ENCODE measurements at regions not wholly inside any gene's neighbourhood (a gene's known extent, or its start where the extent isn't known, plus 50 kb on each side); places are given as distances from the start of the nearest gene placed in this dataset.

DNA sequence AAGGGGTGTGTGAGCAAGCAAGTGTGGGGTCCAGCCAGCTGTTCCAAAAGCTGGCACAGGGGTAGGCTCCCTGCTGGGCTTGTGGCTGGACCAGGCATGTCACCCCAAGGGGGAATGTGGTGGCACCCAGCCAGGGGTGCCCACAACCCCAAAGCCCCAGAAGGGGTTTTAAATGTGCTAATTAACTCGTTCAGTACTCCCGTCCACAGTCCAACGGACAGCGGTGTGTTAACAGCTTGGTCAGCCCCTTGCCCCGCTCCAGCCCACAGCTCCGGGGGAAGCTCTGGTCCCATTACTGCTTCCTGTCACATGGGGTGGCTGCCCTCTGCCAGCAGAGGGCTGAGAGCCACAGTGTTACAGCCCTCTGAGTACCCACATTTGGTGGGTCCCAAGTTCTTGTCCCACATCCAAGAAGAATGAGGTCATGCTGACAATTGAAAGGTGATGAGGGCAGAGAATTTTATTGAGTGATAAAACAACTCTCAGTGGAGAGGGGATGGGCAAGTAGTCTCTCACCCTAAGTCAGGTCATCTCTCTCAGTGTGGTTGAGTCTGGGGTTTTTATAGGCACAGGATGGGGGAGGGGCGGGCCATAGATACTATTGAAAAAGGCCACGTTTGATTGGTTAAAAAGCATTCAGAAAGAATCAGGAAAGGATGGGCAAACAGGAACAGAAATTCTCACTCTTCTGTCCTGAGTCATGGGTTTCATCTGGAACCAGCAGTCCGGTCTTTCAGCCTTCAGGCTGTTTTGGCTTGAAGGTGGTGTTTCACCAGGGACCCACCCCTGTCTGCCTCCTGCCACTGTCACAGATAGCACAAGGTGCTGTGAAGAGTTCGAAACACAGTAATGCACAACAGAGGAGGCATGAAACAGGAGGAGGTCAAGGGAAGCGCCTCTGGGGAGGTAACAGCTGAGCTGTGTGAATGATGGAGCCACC lies 238.5 kb downstream of the NFATC2 start:
- no peak overlapping the region for H3K27ac ChIP-seq
- TF ChIP-seq, protein P1, sequence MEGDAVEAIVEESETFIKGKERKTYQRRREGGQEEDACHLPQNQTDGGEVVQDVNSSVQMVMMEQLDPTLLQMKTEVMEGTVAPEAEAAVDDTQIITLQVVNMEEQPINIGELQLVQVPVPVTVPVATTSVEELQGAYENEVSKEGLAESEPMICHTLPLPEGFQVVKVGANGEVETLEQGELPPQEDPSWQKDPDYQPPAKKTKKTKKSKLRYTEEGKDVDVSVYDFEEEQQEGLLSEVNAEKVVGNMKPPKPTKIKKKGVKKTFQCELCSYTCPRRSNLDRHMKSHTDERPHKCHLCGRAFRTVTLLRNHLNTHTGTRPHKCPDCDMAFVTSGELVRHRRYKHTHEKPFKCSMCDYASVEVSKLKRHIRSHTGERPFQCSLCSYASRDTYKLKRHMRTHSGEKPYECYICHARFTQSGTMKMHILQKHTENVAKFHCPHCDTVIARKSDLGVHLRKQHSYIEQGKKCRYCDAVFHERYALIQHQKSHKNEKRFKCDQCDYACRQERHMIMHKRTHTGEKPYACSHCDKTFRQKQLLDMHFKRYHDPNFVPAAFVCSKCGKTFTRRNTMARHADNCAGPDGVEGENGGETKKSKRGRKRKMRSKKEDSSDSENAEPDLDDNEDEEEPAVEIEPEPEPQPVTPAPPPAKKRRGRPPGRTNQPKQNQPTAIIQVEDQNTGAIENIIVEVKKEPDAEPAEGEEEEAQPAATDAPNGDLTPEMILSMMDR (IDR thresholded peaks at IDR 0.05), result no peak
- peaks cover 23% of the 10 kb centered on the region for H3K27me3 ChIP-seq
- no peaks in the 10 kb centered on the region for H3K4me1 ChIP-seq (ENCODE audit: control insufficient read depth in 1 of 2, insufficient read depth in 1 of 2, low read depth in 1 of 2, low read length in 1 of 2)
- H3K4me3 ChIP-seq (ENCODE audit: low read depth in 1 of 2, low read length in 1 of 2), result no peak overlapping the region
- no peaks in the 10 kb centered on the region for H3K36me3 ChIP-seq
- H3K9me3 ChIP-seq, result no peaks in the 10 kb centered on the region

DNA sequence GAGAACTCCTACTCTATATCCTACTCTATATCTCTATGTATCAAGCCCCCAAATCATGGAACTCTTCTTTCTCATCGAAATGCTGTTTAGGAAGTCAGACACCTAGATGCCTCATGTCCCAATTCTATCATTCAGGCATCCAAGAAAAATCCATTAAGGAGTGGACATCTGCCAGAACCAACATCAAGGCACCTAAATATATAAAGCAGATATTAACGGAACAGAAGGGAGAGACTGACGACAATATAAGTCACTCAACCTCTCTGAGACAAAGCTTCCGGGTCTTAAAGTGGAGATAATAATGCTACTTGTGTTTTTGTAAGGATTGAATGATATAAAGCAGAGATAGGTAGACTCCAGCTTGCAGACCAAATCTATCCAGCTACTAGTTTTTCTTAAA lies 241.5 kb downstream of the NFATC2 start:
- Histone ChIP-seq H3K27me3 (no peaks in the 10 kb centered on the region), H3K4me1 (ENCODE audit: control insufficient read depth in 1 of 2, insufficient read depth in 1 of 2, low read depth in 1 of 2, low read length in 1 of 2) (no peaks in the 10 kb centered on the region)

DNA sequence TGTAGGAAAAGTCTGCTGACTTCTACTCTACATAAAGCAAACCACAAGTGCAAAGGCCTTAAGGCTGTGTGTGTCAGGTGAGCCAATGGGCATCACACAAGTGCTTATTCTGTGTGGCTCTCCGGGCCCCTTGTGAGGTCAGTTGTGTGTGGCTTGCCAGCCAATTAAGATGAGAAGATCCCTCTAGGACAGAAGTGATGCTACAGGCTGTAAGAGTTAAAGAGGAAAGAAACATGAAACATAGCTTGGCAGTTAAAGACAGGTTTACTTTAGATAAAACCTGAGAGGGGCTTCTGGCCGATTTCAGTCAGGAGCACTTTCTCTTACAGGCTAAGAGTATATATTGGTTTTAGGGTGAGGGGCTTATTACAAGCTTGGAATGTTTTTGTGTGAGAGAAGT lies 242.4 kb downstream of the NFATC2 start:
- no peaks in the 10 kb centered on the region for H3K36me3 ChIP-seq
- no peaks in the 10 kb centered on the region for H3K4me1 ChIP-seq (ENCODE audit: control insufficient read depth in 1 of 2, insufficient read depth in 1 of 2, low read depth in 1 of 2, low read length in 1 of 2)
- TF ChIP-seq, protein P1 (IDR thresholded peaks at IDR 0.05), result no peak
- no peak overlapping the region for H3K27ac ChIP-seq
- H3K9me3 ChIP-seq, result no peaks in the 10 kb centered on the region
- H3K4me3 ChIP-seq (ENCODE audit: low read depth in 1 of 2, low read length in 1 of 2), result no peak overlapping the region
- H3K27me3 ChIP-seq, result no peaks in the 10 kb centered on the region

More for the DNA sequence above, 241.5 kb downstream of the NFATC2 start:
- no peaks in the 10 kb centered on the region for H3K9me3 ChIP-seq
- TF ChIP-seq, protein P1 (IDR thresholded peaks at IDR 0.05), result no peak
- no peaks in the 10 kb centered on the region for H3K36me3 ChIP-seq
- no peak overlapping the region for H3K4me3 ChIP-seq (ENCODE audit: low read depth in 1 of 2, low read length in 1 of 2)
- no peak overlapping the region for H3K27ac ChIP-seq

DNA sequence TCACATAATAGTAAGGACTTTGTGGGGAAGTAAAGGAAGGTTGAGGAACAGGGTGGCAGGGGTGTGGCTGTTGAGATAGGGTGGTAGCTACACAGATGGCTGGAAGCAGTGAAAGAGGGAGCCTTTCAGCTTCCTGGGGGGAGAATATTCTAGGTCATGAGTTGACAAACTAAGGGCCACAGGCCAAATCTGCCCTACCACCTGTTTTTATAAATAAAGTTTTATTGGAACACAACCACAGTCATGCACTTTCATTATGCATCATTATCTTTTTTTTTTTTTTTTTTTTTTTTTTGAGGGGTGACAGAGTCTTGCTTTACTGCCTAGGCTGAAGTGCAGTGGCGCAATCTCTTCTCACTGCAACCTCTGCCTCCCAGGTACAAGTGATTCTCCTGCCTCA lies 243.1 kb downstream of the NFATC2 start:
- H3K9me3 ChIP-seq, result no peaks in the 10 kb centered on the region
- no peaks in the 10 kb centered on the region for H3K27me3 ChIP-seq
- no peaks in the 10 kb centered on the region for H3K36me3 ChIP-seq
- no peaks in the 10 kb centered on the region for H3K4me1 ChIP-seq (ENCODE audit: control insufficient read depth in 1 of 2, insufficient read depth in 1 of 2, low read depth in 1 of 2, low read length in 1 of 2)
- no peak overlapping the region for H3K4me3 ChIP-seq (ENCODE audit: low read depth in 1 of 2, low read length in 1 of 2)
- TF ChIP-seq, protein P1 (IDR thresholded peaks at IDR 0.05), result no peak
- H3K27ac ChIP-seq, result no peak overlapping the region

DNA sequence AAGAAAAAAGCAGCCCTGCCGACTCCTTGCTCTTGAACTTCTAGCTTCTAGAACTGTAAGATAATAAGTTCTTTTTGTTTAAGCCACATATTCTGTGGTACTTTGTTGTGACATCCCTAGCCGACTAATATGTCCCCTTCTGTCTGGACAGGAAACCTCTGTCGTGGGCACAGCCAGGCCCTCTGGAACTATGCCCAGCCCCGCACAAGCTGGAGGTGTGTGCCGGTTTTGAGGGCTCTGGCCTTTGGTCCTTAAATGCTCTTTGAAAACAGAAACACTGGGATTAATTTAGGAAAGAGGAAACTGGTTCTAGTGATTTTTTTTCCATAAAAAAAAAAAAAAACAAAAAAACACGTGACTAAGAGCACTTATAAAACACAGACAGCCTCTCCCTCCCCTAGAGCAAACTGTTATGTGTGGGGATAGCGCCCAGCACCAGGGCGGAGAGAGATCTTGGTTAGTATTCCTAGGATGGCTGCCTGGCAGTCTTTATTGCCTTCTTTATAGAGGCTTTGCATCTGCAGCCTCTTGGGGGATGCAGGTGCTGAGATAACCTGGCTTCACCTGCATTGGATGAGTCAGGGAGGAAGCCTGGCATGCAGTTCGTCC lies 244.3 kb downstream of the NFATC2 start:
- Histone ChIP-seq H3K9me3 (no peaks in the 10 kb centered on the region), H3K4me3 (ENCODE audit: low read depth in 1 of 2, low read length in 1 of 2) (no peak overlapping the region), H3K27ac (no peak overlapping the region), H3K36me3 (no peaks in the 10 kb centered on the region), H3K27me3 (no peaks in the 10 kb centered on the region), H3K4me1 (ENCODE audit: control insufficient read depth in 1 of 2, insufficient read depth in 1 of 2, low read depth in 1 of 2, low read length in 1 of 2) (no peaks in the 10 kb centered on the region)
- TF ChIP-seq, protein P1 (IDR thresholded peaks at IDR 0.05), result no peak

Measured in neutrophil (primary cell).